Esophagus muscularis mucosa (tissue), 3 donors: ENCODE measurements at regions not wholly inside any gene's neighbourhood (a gene's known extent, or its start where the extent isn't known, plus 50 kb on each side); places are given as distances from the start of the nearest gene placed in this dataset.

ENCODE experiments used
- CTCF ChIP-seq, 3 experiments: fragments of 200-600 bp in 2 of 3; fragments of 450-650 bp in 1 of 3; sonication (generic) in 2 of 3; IDR thresholded peaks; one replicate each; pipeline ENCODE4 v1.5.1; 2017 to 2019; ENCODE audit warnings: antibody characterized with exemption in 3 of 3, mild to moderate bottlenecking in 2 of 3, moderate library complexity in 1 of 3
- EP300 ChIP-seq: sonication (generic); formaldehyde crosslinking; IDR thresholded peaks from one replicate; pipeline ENCODE4 v1.6.1; 2017; ENCODE audit warnings: antibody characterized with exemption

GRCh38 chr10:10883737-10884136, 133.9 kb upstream of the CELF2 start:
- TF ChIP-seq EP300 (no peak), CTCF (IDR thresholded peaks at IDR 0.05) (no peak)
